Prostate gland (tissue), 2 donors: ENCODE measurements at regions not wholly inside any gene's neighbourhood (a gene's known extent, or its start where the extent isn't known, plus 50 kb on each side); places are given as distances from the start of the nearest gene placed in this dataset.

Experiments
- DNase-seq: peaks from one replicate; pipeline ENCODE4 v3.0.0-alpha.2; 2019; ENCODE audit warnings: low spot score
- H3K27ac ChIP-seq, 2 donors: fragments of 200-600 bp; sonication (generic); 2 replicates each; pipeline ENCODE4 v1.5.1; 2017 to 2019
- H3K27me3 ChIP-seq: fragments of 200-600 bp; sonication (generic); replicated peaks from 2 replicates; pipeline ENCODE4 v1.5.1; 2019; ENCODE audit not compliant: insufficient read depth
- H3K36me3 ChIP-seq, 2 donors: fragments of 200-600 bp; sonication (generic); 1 replicate in 1 of 2; 2 replicates in 1 of 2; pipeline versions ENCODE4 v1.5.1 to v1.8.1; 2017 to 2019
- H3K4me1 ChIP-seq: fragments of 200-600 bp; sonication (generic); replicated peaks from 2 replicates; pipeline ENCODE4 v1.5.1; 2019
- H3K4me3 ChIP-seq, 2 donors: fragments of 200-600 bp; sonication (generic); 2 replicates each; pipeline ENCODE4 v1.5.1; 2017 to 2019
- H3K9me3 ChIP-seq: fragments of 200-600 bp; sonication (generic); 2 replicates; pipeline ENCODE4 v1.5.1; 2017
- CTCF ChIP-seq, 4 experiments: fragments of 200-600 bp in 2 of 4; fragments of 450-650 bp in 2 of 4; sonication (generic) in 2 of 4; IDR thresholded peaks; 1 replicate in 3 of 4; 2 replicates in 1 of 4; pipeline ENCODE4 v1.5.1; 2016 to 2019; ENCODE audit warnings: antibody characterized with exemption in 4 of 4, mild to moderate bottlenecking in 2 of 4, moderate library complexity in 2 of 4
- POLR2A ChIP-seq: fragments of 450-650 bp; IDR thresholded peaks from one replicate; pipeline ENCODE4 v1.6.1; 2016; ENCODE audit warnings: antibody characterized with exemption, mild to moderate bottlenecking
- POLR2AphosphoS5 ChIP-seq: sonication (generic); formaldehyde crosslinking; IDR thresholded peaks from one replicate; pipeline ENCODE4 v1.6.1; 2017; ENCODE audit warnings: antibody characterized with exemption
- WGBS: methylation state at CpG from one replicate; pipeline ENCODE4 v1.1.5; 2018; 5-methylcytosine and 5-hydroxymethylcytosine counted together
- intact Hi-C: fragments of 100-400 bp; cut with DNase I; formaldehyde crosslinking; loops from one replicate; pipeline ENCODE4 v1.14.2; 2022

DNA sequence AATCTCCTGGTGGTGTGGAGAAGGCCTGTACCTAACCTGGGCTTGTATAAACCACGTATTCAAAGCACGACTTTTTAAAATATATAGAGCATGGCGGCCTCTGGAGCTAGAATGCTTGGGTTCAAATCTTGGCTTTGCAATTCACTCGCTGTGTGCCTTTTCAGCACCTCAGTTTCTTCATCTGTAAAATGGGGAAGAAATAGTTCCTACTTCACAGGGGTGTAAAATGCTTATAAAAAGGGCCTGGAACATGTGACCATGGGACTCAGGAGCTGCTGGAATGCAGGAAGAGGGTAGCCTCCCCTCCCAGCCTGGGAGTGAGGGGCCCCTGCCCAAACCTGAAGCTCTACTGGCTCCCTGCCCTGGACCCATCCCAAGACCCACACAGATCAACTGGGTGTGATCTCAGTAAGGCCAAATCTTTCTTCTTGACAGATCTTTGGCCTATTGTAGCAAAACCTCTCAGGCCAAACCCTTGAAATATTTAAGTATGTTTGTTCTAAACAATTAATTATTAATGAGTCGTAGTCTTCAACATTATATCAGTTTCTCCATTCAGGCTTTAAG lies 269.0 kb downstream of the ZSWIM6 start:
- Histone ChIP-seq H3K36me3 (no peaks in the 10 kb centered on the region), H3K27me3 (no peaks in the 10 kb centered on the region), H3K27ac (peak overlapping the region in 1 of 2 donors; percentile 52), H3K9me3 (no peaks in the 10 kb centered on the region), H3K4me3 (no peak overlapping the region), H3K4me1 (peaks cover 20% of the 10 kb centered on the region)
- intact Hi-C loops: no loop called here
- peak; percentile 64 for DNase-seq
- peak; percentile 18 for TF ChIP-seq POLR2AphosphoS5
- no peak for TF ChIP-seq POLR2A
- WGBS: 87% methylated on average over 5 of the region's 5 CpGs

DNA sequence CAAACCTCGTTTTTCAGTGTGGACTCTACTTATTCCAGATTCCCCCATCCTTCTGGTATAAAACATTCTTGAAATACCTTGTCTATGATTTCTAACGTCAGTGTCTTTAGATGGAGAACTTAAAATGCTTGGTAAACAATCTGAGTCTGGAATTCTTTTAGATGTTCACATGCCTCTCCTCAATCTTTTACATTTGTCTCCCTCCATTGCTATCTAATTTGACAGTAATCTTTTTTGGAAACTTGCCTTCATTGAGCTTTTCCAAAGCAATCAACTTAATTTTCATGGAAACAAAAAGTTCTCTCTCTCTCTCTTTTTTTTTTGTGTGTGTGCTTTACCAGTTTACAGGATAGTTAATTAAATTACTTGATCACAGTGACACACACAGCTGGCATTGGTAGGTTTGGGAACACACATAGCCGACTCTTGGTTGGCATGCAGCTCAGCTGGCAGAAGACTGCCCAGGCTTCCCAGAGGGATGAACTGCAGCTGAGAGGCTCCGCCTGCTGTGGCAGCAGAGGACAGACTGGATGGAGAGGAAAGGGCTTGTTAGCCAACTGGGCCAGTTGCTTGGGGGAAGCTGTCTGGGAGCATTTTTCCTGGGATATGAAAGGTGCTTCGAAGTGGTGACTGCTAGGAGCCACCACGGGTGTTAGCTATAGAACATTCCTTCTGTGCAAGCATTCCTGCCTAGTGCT lies 271.3 kb downstream of the ZSWIM6 start:
- DNase-seq: peak; percentile 76
- no peak overlapping the region for H3K4me3 ChIP-seq
- intact Hi-C loops: no loop called here

DNA sequence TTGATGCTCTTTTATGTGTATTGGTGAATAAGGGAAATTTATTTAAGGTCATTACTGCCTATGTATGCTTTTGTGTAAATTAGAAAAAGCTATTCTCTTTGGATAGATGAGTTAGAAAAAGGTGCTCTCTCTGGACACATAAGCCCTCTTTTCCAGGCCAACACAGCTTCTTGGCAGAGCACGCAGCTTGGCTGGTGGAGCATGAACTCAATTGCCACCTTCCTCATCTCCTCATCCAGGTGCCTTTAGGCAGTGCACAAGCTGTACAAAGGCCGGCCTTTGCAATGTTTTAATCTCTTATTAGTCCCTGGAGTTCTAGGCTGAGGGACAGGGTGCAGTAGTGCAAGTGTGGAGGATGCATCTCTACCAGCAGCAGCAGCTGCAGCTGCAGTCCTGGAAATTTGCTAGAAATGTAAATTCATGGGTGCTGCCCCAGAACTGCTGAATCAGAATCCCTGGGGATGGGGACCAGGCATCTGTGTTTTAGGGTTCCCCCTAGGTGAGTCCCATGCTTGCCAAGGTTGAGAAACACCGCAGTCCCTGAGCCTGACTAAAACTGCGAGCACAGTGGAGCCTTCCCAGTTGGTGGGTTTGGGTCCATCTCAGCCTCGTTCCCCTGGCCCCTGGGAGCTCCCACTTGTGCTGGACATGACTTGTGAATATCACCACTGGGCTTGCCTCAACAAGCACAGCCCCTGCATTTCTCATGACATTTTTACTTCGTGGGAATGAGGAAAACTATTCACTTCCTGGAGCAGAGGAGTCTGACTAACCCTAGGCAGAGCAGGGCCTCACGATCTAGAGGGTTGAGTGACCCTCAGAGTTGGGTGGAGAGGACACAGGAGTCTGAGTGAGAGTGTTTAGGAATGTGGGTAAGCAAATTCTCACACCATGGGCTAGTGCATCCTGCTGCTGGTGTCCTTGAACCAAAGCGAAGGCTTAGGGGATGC lies 272.3 kb downstream of the ZSWIM6 start:
- H3K4me3 ChIP-seq: no peak overlapping the region
- H3K4me1 ChIP-seq: peaks cover 19% of the 10 kb centered on the region
- intact Hi-C loops: no loop called here
- no peaks in the 10 kb centered on the region for H3K36me3 ChIP-seq
- no peaks in the 10 kb centered on the region for H3K27me3 ChIP-seq
- peak; percentile 22 for DNase-seq
- no peak overlapping the region for H3K27ac ChIP-seq
- TF ChIP-seq POLR2A (no peak), POLR2AphosphoS5 (peak; percentile 7)
- 62% methylated on average over 8 of the region's 8 CpGs for WGBS
- no peaks in the 10 kb centered on the region for H3K9me3 ChIP-seq

More for the DNA sequence above, 271.3 kb downstream of the ZSWIM6 start:
- Histone ChIP-seq H3K9me3 (no peaks in the 10 kb centered on the region), H3K36me3 (no peaks in the 10 kb centered on the region), H3K27me3 (no peaks in the 10 kb centered on the region), H3K27ac (no peak overlapping the region), H3K4me1 (peaks cover 20% of the 10 kb centered on the region)
- 42% methylated on average over 6 of the region's 6 CpGs for WGBS
- TF ChIP-seq POLR2A (no peak), POLR2AphosphoS5 (peak; percentile 65), CTCF (IDR thresholded peaks at IDR 0.05) (peak in 2 of 4 experiments; percentile 17 to 48)

DNA sequence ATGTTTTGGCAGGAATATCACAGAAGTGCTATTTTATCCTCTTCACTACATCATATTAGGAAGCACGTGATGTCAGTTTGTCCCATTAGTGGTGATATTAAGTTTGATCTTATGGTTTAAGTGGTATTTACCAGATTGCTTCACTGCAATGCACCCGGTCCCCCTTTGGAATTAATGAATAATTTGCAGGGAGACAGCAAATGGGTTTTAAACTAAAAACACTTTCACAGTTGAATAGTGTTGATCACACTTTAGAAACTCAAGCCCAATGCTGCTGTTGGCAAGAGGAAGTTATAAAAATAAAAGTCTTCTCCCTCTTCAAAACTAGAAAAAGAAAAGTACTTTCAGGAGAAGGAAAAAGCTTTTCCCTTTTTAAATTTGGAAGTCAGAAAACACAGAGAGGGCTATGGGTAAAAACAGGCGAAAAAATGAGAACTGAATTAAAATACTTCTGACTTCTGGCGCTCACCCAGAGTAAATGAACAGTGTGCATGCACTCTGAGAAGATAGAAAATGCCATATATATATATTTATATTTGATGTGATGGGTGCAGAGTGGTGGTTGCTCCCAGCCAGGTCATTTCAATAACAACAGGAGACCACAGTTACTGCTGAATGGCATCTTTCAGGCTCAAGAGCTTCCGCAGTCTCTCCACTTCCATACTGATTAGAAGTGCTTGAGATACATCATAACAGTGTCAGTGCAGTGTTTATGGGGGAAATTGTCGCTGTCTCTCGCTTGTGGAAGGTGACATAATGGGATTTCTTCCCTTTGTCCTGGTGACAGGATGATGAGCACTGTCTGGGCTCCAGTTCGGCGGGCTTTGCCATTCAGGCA lies 278.0 kb downstream of the ZSWIM6 start:
- H3K9me3 ChIP-seq: no peaks in the 10 kb centered on the region
- 80% methylated on average over 9 of the region's 9 CpGs for WGBS
- no peak overlapping the region for H3K27ac ChIP-seq
- no peaks in the 10 kb centered on the region for H3K27me3 ChIP-seq
- no peak for DNase-seq
- no peak overlapping the region for H3K4me3 ChIP-seq
- no peaks in the 10 kb centered on the region for H3K4me1 ChIP-seq
- intact Hi-C loops: loop anchor here (5.0 kb wide), 1 partner anchor 47 kb away; no protein-coding TSS in a partner anchor
- H3K36me3 ChIP-seq: no peaks in the 10 kb centered on the region
- no peak for TF ChIP-seq POLR2A
- TF ChIP-seq CTCF (IDR thresholded peaks at IDR 0.05): no peak
- TF ChIP-seq POLR2AphosphoS5: no peak

GRCh38 chr5:61610678-61611024 lies 278.6 kb downstream of the ZSWIM6 start:
- intact Hi-C loops: loop anchor here (5.0 kb wide), 1 partner anchor 47 kb away; no protein-coding TSS in a partner anchor
- no peaks in the 10 kb centered on the region for H3K4me1 ChIP-seq
- H3K36me3 ChIP-seq: no peaks in the 10 kb centered on the region
- H3K27me3 ChIP-seq: no peaks in the 10 kb centered on the region
- no peak overlapping the region for H3K4me3 ChIP-seq
- no peak overlapping the region for H3K27ac ChIP-seq
- H3K9me3 ChIP-seq: no peaks in the 10 kb centered on the region
- DNase-seq: no peak
- WGBS: 88% methylated on average over 7 of the region's 7 CpGs
- TF ChIP-seq CTCF (IDR thresholded peaks at IDR 0.05) (no peak), POLR2A (no peak), POLR2AphosphoS5 (no peak)
